Ishikawa (cell line): ENCODE measurements at regions not wholly inside any gene's neighbourhood (a gene's known extent, or its start where the extent isn't known, plus 50 kb on each side); places are given as distances from the start of the nearest gene placed in this dataset.

Experiments used
- CEBPB ChIP-seq: IDR thresholded peaks from 2 replicates; pipeline ENCODE4 v1.6.1; 2012
- CREB1 ChIP-seq: IDR thresholded peaks from 2 replicates; pipeline ENCODE4 v1.6.1; 2012; ENCODE audit warnings: low read depth
- EGR1 ChIP-seq: IDR thresholded peaks from 2 replicates; pipeline ENCODE4 v1.6.1; 2012
- EP300 ChIP-seq: IDR thresholded peaks from 2 replicates; pipeline ENCODE4 v1.6.1; 2012; ENCODE audit warnings: borderline replicate concordance
- MAX ChIP-seq: IDR thresholded peaks from 2 replicates; pipeline ENCODE4 v1.6.1; 2012
- RAD21 ChIP-seq: IDR thresholded peaks from 2 replicates; pipeline ENCODE4 v1.6.1; 2012; ENCODE audit warnings: low read depth
- REST ChIP-seq: IDR thresholded peaks from 2 replicates; pipeline ENCODE4 v1.6.1; 2012; ENCODE audit warnings: low read depth, mild to moderate bottlenecking
- TCF12 ChIP-seq: IDR thresholded peaks from 2 replicates; pipeline ENCODE4 v1.6.1; 2012; ENCODE audit warnings: low read depth
- TEAD4 ChIP-seq: IDR thresholded peaks from 2 replicates; pipeline ENCODE4 v1.6.1; 2012
- YY1 ChIP-seq: IDR thresholded peaks from 2 replicates; pipeline ENCODE4 v1.6.1; 2012; ENCODE audit warnings: low read depth
- TF ChIP-seq, protein P1 (sequence below): IDR thresholded peaks from 2 replicates; pipeline ENCODE4 v1.6.1; 2012

DNA sequence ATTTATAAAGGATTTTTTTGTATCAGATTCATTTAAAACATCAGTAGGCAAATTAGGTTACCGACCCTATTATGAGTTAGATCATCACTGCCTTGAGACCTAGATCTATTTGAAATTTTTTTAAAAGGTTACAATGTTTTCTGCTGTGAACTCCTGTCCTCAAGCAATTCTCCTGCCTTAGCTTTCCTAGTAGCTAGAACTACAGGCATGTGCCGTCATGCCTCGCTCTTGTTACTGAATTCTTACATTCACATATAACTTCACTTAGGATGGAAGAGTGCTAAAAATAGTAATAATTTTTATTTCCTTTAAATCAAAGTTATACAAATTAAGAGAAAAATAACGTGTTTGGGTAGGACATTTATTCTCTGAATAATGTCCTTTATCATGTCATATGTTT, 75.5 kb upstream of the MAOA start:
- TF ChIP-seq CREB1 = no peak
- TF ChIP-seq REST = no peak
- TF ChIP-seq EP300 = no peak
- no peak for TF ChIP-seq TEAD4
- no peak for TF ChIP-seq TCF12
- TF ChIP-seq CEBPB = no peak
- TF ChIP-seq MAX = no peak
- TF ChIP-seq YY1 = no peak
- TF ChIP-seq RAD21 = no peak
- TF ChIP-seq, protein P1, sequence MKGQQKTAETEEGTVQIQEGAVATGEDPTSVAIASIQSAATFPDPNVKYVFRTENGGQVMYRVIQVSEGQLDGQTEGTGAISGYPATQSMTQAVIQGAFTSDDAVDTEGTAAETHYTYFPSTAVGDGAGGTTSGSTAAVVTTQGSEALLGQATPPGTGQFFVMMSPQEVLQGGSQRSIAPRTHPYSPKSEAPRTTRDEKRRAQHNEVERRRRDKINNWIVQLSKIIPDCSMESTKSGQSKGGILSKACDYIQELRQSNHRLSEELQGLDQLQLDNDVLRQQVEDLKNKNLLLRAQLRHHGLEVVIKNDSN = no peak
- TF ChIP-seq EGR1 = no peak
